Fibroblast of mammary gland (primary cell): ENCODE measurements at regions not wholly inside any gene's neighbourhood (a gene's known extent, or its start where the extent isn't known, plus 50 kb on each side); places are given as distances from the start of the nearest gene placed in this dataset.

ENCODE experiments used
- DNase-seq: peaks from one replicate; pipeline ENCODE4 v3.0.0-alpha.2; 2010; ENCODE audit warnings: low read depth
- H3K4me3 ChIP-seq: 2 replicates; pipeline ENCODE4 v1.5.1; 2011; ENCODE audit warnings: low read depth, mild to moderate bottlenecking, low read length, moderate library complexity; ENCODE audit not compliant: control insufficient read depth
- TF ChIP-seq, protein P1 (sequence below): conservative IDR thresholded peaks from 2 replicates; pipeline ENCODE4 v1.5.1; 2011; ENCODE audit warnings: low read depth, low read length, inconsistent platforms; ENCODE audit not compliant: control insufficient read depth, insufficient read depth

DNA sequence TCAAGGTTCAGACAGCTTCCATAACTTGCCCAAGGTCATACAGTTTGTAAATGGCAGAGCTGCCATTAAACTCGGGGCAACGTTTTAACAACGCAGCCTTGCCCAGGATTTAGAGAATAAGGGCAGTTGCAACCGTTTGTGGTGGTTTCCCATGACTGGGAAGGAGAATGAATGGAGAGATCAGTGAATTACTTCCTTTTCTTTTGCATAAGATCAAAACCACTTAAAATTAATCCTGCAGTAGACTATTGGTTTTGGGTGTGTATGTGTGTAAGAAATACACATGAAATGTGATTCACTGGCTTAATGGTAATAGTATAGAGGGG lies 179.1 kb upstream of the MIR17HG start:
- DNase-seq = no peak

DNA sequence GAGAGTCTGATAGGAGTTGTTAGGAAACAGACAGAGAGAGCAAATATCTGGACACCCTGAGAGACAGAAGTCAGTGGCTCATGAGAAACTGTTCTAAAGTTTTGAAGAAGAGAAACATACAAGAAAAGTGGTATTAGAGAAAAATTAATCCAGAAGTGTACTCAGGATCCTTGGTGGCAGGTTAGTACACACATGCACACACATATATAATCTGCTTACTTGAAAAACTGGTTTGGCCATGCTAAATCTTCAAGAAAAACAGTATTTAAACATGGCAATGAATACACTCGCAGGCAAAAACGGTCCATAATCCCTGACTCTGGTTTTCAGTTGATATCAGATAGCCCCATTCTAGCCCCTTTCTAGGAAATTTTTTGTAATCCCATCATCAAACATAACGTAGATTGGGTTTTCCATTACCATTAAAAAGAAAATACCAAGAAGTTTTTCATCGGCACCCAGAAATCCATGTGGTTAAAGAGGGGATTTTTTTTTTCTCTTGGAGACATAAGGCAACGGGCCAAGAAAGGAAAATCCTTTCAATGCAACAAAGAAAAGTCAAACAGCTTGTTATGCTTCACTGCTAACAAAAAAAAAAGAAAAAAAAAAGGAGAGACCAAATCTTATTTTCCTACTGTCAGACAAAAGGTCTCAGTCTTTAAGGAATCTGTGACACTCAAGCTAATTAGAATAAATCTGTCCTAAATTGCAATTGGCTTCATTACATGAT lies 178.0 kb upstream of the MIR17HG start:
- TF ChIP-seq, protein P1, sequence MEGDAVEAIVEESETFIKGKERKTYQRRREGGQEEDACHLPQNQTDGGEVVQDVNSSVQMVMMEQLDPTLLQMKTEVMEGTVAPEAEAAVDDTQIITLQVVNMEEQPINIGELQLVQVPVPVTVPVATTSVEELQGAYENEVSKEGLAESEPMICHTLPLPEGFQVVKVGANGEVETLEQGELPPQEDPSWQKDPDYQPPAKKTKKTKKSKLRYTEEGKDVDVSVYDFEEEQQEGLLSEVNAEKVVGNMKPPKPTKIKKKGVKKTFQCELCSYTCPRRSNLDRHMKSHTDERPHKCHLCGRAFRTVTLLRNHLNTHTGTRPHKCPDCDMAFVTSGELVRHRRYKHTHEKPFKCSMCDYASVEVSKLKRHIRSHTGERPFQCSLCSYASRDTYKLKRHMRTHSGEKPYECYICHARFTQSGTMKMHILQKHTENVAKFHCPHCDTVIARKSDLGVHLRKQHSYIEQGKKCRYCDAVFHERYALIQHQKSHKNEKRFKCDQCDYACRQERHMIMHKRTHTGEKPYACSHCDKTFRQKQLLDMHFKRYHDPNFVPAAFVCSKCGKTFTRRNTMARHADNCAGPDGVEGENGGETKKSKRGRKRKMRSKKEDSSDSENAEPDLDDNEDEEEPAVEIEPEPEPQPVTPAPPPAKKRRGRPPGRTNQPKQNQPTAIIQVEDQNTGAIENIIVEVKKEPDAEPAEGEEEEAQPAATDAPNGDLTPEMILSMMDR = no peak
- H3K4me3 ChIP-seq = no peak overlapping the region
- no peak for DNase-seq

More for the DNA sequence above, 179.1 kb upstream of the MIR17HG start:
- H3K4me3 ChIP-seq = no peak overlapping the region
- TF ChIP-seq, protein P1 = no peak

DNA sequence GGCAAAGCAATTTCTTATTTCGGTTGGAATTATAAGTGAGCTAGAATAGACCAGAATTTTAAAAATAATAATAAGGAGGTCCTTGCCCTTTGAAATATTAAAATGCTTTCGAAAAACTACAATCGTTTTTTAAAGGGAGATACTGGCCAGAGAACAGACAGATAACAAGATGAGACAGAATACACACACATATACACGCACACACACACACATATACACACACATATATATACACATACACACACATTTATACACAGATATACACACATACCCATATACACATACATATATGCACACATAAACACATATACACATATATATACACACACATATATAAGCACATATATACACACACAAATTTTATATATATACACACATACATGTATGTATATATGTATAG lies 175.3 kb upstream of the MIR17HG start:
- no peak overlapping the region for H3K4me3 ChIP-seq
- no peak for DNase-seq
- TF ChIP-seq, protein P1 = no peak

DNA sequence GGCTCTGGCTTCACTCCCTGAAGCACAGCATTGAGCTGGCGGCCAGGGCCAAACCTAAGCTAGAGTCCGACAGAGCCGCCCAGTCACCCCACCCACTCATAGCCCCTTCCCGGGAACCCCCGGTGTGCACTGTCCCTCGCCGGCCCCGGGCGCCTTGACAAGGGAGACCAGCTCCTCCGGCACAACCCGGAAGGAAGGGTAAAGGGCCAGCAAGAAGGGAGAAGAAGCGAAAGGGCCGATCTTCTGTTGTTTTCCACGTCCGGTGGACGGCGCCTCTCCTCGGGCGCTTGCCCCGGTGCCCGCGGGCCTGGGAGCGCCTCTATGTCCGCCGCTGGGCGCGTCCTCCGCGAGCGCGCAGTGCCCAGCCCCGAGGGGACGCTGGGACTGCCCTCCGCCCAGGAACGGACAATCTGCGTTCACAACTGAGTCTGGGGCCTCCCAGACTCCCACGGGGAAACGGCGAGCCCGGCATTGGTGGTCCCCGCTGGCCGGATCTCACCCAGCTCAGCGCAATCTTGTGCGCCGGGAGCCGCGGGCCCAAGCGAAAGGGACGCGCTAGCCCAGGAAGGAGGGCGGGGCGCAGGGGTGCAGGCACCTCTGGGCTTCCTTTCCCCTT lies 172.5 kb upstream of the MIR17HG start:
- no peak overlapping the region for H3K4me3 ChIP-seq
- TF ChIP-seq, protein P1 = no peak
- DNase-seq = no peak

DNA sequence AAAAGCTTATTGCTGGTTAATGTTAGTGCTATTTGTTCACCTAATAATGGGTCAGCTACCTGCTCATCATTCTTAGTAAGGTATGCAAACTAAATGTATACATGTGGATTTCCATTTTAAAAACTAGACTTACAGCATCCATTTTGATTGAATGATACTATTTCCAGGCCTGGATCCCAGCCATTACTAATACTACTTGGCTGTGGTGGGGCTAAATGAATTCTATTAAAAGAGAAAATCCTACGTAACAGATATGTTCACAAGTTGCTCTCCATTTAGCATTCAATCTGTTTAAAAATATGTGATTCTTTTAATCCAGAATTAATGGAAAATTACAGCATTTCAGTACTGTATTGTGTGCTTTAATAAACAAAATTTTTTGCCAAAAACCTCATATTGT lies 169.4 kb upstream of the MIR17HG start:
- TF ChIP-seq, protein P1 = no peak
- no peak for DNase-seq

DNA sequence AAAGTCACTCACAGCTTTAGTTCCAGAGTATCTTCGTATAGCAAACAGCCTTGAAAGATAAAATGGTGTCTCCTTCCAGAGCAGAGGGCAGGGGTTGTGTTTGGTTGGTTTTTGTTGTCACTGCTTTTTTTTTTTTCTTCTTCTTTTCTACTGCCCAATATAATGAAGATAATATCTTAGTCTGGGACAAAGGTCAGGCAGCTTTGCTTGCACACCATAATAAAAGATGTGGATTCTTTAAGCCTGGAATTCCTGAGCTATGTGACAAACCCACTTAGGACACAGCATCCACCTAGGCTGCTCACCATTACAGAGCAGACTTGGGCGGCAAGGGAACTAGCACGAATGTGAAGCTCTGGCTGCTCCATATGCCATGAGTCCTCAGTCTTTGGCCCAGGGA lies 165.6 kb upstream of the MIR17HG start:
- no peak overlapping the region for H3K4me3 ChIP-seq
- DNase-seq = no peak
- TF ChIP-seq, protein P1 = no peak

More for the DNA sequence above, 169.4 kb upstream of the MIR17HG start:
- H3K4me3 ChIP-seq = no peak overlapping the region
